Activated CD8-positive, alpha-beta T cell treated with anti-CD3 and anti-CD28 coated beads for 36 hours (primary cell): ENCODE measurements at regions not wholly inside any gene's neighbourhood (a gene's known extent, or its start where the extent isn't known, plus 50 kb on each side); places are given as distances from the start of the nearest gene placed in this dataset.

Experiments
- ATAC-seq: fragments of 200-7000 bp; cut with Tn5 transposase; one replicate; pipeline ENCODE4 v1.10.0; 2021; ENCODE audit warnings: mild to moderate bottlenecking, moderate library complexity
- CTCF ChIA-PET: fragments of 350-600 bp; sonication (Branson Sonifier 250); formaldehyde crosslinking; loops from one replicate; lab custom pipeline; 2021; ENCODE audit warnings: antibody characterized with exemption; lab: Charles Lee
- POLR2A ChIA-PET: fragments of 350-600 bp; sonication (Branson Sonifier 250); formaldehyde crosslinking; loops from one replicate; lab custom pipeline; 2021; ENCODE audit warnings: antibody characterized with exemption; lab: Charles Lee
- DNase-seq: peaks from one replicate; pipeline ENCODE4 v3.0.0-alpha.2; 2020
- H3K27ac Mint-ChIP-seq: one replicate; pipeline ENCODE4 v1.8.0; 2021; ENCODE audit warnings: mild to moderate bottlenecking, mixed read lengths
- H3K27me3 Mint-ChIP-seq: one replicate; pipeline ENCODE4 v1.8.0; 2021; ENCODE audit warnings: mixed read lengths
- H3K36me3 Mint-ChIP-seq: one replicate; pipeline ENCODE4 v1.8.0; 2021; ENCODE audit warnings: low read depth, mixed read lengths
- H3K4me1 Mint-ChIP-seq: one replicate; pipeline ENCODE4 v1.8.0; 2021; ENCODE audit warnings: low read depth, mixed read lengths
- H3K4me3 Mint-ChIP-seq: one replicate; pipeline ENCODE4 v1.8.0; 2021; ENCODE audit warnings: mild to moderate bottlenecking, moderate library complexity, mixed read lengths
- H3K9me3 Mint-ChIP-seq: one replicate; pipeline ENCODE4 v1.8.0; 2021; ENCODE audit warnings: mixed read lengths
- intact Hi-C: fragments of 100-400 bp; cut with micrococcal nuclease; formaldehyde crosslinking; loops from one replicate; pipeline ENCODE4 v1.10.0; 2022
- TF ChIP-seq, protein P1 (sequence below): fragments of 200-600 bp; IDR thresholded peaks from one replicate; pipeline ENCODE4 v1.8.0; 2022; ENCODE audit warnings: antibody characterized with exemption, mild to moderate bottlenecking

DNA sequence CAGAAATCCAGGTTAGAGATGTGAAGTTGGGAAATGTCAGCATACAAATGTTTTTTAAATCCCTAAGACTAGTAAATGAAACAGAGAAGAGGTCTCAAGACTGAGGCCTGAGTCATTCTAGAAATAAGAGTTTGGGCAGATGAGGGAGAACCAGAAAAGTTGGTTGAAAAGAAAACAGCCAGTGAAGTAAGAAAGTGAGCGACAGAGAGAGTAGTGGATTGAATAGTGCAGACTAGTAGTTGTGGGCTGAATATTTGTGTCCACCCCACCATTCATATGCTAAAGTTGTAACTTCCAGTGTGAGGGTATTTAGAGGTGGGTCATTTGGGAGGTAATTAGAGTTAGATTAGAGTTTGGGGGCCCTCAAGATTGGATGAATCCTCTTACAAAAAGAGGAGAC, 889.2 kb downstream of the TTLL7 start:
- TF ChIP-seq, protein P1, sequence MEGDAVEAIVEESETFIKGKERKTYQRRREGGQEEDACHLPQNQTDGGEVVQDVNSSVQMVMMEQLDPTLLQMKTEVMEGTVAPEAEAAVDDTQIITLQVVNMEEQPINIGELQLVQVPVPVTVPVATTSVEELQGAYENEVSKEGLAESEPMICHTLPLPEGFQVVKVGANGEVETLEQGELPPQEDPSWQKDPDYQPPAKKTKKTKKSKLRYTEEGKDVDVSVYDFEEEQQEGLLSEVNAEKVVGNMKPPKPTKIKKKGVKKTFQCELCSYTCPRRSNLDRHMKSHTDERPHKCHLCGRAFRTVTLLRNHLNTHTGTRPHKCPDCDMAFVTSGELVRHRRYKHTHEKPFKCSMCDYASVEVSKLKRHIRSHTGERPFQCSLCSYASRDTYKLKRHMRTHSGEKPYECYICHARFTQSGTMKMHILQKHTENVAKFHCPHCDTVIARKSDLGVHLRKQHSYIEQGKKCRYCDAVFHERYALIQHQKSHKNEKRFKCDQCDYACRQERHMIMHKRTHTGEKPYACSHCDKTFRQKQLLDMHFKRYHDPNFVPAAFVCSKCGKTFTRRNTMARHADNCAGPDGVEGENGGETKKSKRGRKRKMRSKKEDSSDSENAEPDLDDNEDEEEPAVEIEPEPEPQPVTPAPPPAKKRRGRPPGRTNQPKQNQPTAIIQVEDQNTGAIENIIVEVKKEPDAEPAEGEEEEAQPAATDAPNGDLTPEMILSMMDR = no peak
- ATAC-seq = no peak
- H3K9me3 Mint-ChIP-seq = no peaks in the 10 kb centered on the region
- intact Hi-C loops = no loop called here
- no peaks in the 10 kb centered on the region for H3K27me3 Mint-ChIP-seq
- no peak for DNase-seq
- H3K36me3 Mint-ChIP-seq = no peaks in the 10 kb centered on the region
- POLR2A ChIA-PET = no interaction called here
- H3K4me3 Mint-ChIP-seq = no peak overlapping the region
- H3K27ac Mint-ChIP-seq = no peak overlapping the region
- no peaks in the 10 kb centered on the region for H3K4me1 Mint-ChIP-seq
- CTCF ChIA-PET = no interaction called here

DNA sequence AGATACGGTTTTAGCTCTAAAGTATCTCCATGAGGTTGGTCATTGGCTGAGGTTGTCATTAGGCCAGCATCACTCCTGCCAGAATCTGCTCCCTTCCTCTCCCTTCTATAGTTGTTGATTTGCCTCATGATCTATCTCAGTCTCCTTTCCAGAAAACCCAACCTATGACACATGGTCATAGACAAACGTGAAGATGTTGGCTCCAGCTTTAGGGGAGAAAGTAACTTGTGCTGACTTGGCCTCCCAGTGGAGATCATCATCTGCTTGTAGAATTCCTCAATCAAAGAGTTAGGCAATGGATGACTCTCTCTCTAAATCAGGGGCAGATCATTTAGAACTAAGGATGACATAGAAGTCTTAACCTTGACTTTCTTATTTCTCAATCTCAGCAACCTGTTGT, 894.4 kb downstream of the TTLL7 start:
- TF ChIP-seq, protein P1 = no peak
- no peak for ATAC-seq
- no peaks in the 10 kb centered on the region for H3K9me3 Mint-ChIP-seq
- H3K4me1 Mint-ChIP-seq = no peaks in the 10 kb centered on the region
- CTCF ChIA-PET = interaction anchor here (0.8 kb wide), 1 partner anchor 9 kb away, joined by 3 read pairs; no protein-coding TSS in a partner anchor
- POLR2A ChIA-PET = no interaction called here
- no peaks in the 10 kb centered on the region for H3K36me3 Mint-ChIP-seq
- no peaks in the 10 kb centered on the region for H3K27me3 Mint-ChIP-seq
- H3K27ac Mint-ChIP-seq = no peak overlapping the region
- no peak overlapping the region for H3K4me3 Mint-ChIP-seq
- intact Hi-C loops = no loop called here
- DNase-seq = no peak

GRCh38 chr1:83103341-83103740, 895.6 kb downstream of the TTLL7 start:
- no peaks in the 10 kb centered on the region for H3K36me3 Mint-ChIP-seq
- H3K9me3 Mint-ChIP-seq = no peaks in the 10 kb centered on the region
- ATAC-seq = no peak
- H3K27ac Mint-ChIP-seq = no peak overlapping the region
- DNase-seq = no peak
- H3K4me1 Mint-ChIP-seq = no peaks in the 10 kb centered on the region
- intact Hi-C loops = no loop called here
- ChIA-PET POLR2A (no interaction called here), CTCF (no interaction called here)
- TF ChIP-seq, protein P1 = no peak
- no peak overlapping the region for H3K4me3 Mint-ChIP-seq
- H3K27me3 Mint-ChIP-seq = no peaks in the 10 kb centered on the region

DNA sequence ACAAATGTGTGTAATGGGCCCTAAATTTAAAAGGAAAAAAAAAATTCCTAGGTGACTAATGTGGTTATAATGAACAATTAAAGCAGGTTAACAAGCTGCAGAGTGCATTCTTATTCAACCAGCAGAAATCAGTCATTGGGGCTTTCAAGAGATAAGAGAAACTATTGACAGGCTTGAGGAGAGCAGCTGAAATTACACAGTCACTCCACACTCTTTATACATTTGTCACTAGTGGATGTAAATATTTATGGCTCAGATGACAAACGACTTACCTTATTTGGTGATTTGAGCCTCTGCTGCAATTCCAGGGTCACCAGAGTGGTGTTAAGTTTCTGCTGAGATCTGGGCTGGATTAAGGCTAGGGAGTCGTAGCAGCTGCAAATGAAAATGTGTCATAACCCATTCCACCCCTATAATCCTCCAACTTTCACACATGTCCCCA, 896.3 kb downstream of the TTLL7 start:
- H3K36me3 Mint-ChIP-seq = no peaks in the 10 kb centered on the region
- H3K27ac Mint-ChIP-seq = no peak overlapping the region
- no peak for DNase-seq
- H3K4me1 Mint-ChIP-seq = no peaks in the 10 kb centered on the region
- TF ChIP-seq, protein P1 = no peak
- POLR2A ChIA-PET = no interaction called here
- no peaks in the 10 kb centered on the region for H3K9me3 Mint-ChIP-seq
- intact Hi-C loops = no loop called here
- ATAC-seq = no peak
- CTCF ChIA-PET = no interaction called here
- H3K27me3 Mint-ChIP-seq = no peaks in the 10 kb centered on the region
- no peak overlapping the region for H3K4me3 Mint-ChIP-seq

GRCh38 chr1:83101406-83101805, 897.5 kb downstream of the TTLL7 start:
- Mint-ChIP-seq H3K9me3 (no peaks in the 10 kb centered on the region), H3K4me1 (no peaks in the 10 kb centered on the region), H3K36me3 (no peaks in the 10 kb centered on the region), H3K27me3 (no peaks in the 10 kb centered on the region), H3K4me3 (no peak overlapping the region), H3K27ac (no peak overlapping the region)
- ATAC-seq (no peak), DNase-seq (no peak)
- ChIA-PET POLR2A (no interaction called here), CTCF (no interaction called here)
- TF ChIP-seq, protein P1 = no peak
- intact Hi-C loops = no loop called here
